Ovary (tissue), 3 donors: ENCODE measurements at regions not wholly inside any gene's neighbourhood (a gene's known extent, or its start where the extent isn't known, plus 50 kb on each side); places are given as distances from the start of the nearest gene placed in this dataset.

Source experiments
- CTCF ChIP-seq, 3 donors: fragments of 450-650 bp in 2 of 3; fragments of 200-600 bp in 1 of 3; IDR thresholded peaks; one replicate each; pipeline versions ENCODE4 v1.5.1 to v1.8.0; 2016 to 2022; ENCODE audit warnings: antibody characterized with exemption in 3 of 3, mild to moderate bottlenecking in 1 of 3
- POLR2A ChIP-seq: fragments of 450-650 bp; IDR thresholded peaks from one replicate; pipeline ENCODE4 v1.6.1; 2017; ENCODE audit warnings: antibody characterized with exemption, mild to moderate bottlenecking, moderate library complexity
- donor health status: DM: no; HTN: no; CAD: no.

- TF ChIP-seq CTCF (IDR thresholded peaks at IDR 0.05), result no peak
- TF ChIP-seq POLR2A, result no peak
Observed at GRCh38 chr16:65576139-65576538, 454.3 kb upstream of the CDH11 start.
